ENCODE measurements at regions not wholly inside any gene's neighbourhood (a gene's known extent, or its start where the extent isn't known, plus 50 kb on each side); places are given as distances from the start of the nearest gene placed in this dataset.

DNA sequence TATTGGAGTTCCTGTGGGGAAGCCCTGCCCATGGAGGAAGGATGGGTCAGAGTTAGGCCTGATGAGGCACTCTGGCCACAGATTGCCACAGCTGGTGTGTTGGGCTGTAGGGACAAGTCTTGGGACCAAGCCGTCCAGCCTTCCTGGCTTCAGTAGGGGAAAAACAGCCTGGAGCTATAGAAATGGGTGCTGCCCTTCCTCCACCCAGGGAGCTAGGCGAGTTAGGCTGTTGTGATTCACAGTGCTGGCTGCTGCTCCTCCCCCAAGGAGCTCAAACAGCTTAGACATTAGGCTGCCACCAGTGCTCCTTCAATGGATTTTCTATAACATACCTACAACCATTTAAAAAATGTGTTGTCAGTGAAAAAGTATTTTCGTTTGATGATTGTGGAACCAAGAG, 274.3 kb downstream of the RPL10L start:
- WGBS, 2 experiments (ENCODE audit: insufficient coverage in 2 of 2), result 89% methylated on average over 1 of the region's 3 CpGs; no CpG with 5 or more reads in 1 of the 2 experiments
- H3K9me3 ChIP-seq (ENCODE audit: control insufficient read depth, low read length), result no peaks in the 10 kb centered on the region
- H3K4me3 ChIP-seq (ENCODE audit: extremely low read depth, insufficient read depth, low read length, poor library complexity, severe bottlenecking), result no peak overlapping the region
- H3K4me1 ChIP-seq (ENCODE audit: control insufficient read depth, insufficient read depth, low read length, poor library complexity, severe bottlenecking), result no peaks in the 10 kb centered on the region
- no peak overlapping the region for H3K27ac ChIP-seq (ENCODE audit: low read depth, low read length, severe bottlenecking)
- H3K36me3 ChIP-seq (ENCODE audit: control insufficient read depth, insufficient read depth, low read length), result no peaks in the 10 kb centered on the region

DNA sequence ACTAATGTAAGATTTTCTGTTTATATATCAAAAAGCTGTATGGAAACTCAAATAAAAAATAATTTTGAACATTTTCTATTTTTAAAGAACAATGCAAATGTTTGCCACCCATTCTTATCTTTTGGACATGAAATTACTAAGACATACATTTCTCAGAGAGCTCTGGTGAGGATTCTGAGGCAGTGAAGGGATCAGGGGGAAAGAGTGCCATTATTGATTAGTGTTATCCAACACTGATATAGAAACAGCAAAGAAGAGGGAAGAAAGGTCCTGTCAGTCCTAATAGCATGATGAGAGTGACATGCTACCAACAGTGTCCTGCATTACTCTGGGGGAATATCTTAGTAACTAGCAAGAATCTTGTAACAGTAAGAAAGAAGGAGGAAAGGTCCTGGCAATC, 282.2 kb downstream of the RPL10L start:
- Histone ChIP-seq H3K36me3 (ENCODE audit: control insufficient read depth, insufficient read depth, low read length) (no peaks in the 10 kb centered on the region), H3K9me3 (ENCODE audit: control insufficient read depth, low read length) (no peaks in the 10 kb centered on the region), H3K4me3 (ENCODE audit: extremely low read depth, insufficient read depth, low read length, poor library complexity, severe bottlenecking) (no peak overlapping the region), H3K4me1 (ENCODE audit: control insufficient read depth, insufficient read depth, low read length, poor library complexity, severe bottlenecking) (no peaks in the 10 kb centered on the region), H3K27ac (ENCODE audit: low read depth, low read length, severe bottlenecking) (no peak overlapping the region)

GRCh38 chr14:46368275-46368674, 283.3 kb downstream of the RPL10L start:
- Histone ChIP-seq H3K9me3 (ENCODE audit: control insufficient read depth, low read length) (no peaks in the 10 kb centered on the region), H3K4me1 (ENCODE audit: control insufficient read depth, insufficient read depth, low read length, poor library complexity, severe bottlenecking) (no peaks in the 10 kb centered on the region), H3K4me3 (ENCODE audit: extremely low read depth, insufficient read depth, low read length, poor library complexity, severe bottlenecking) (no peak overlapping the region), H3K27ac (ENCODE audit: low read depth, low read length, severe bottlenecking) (no peak overlapping the region), H3K36me3 (ENCODE audit: control insufficient read depth, insufficient read depth, low read length) (no peaks in the 10 kb centered on the region)
- WGBS, 2 experiments (ENCODE audit: insufficient coverage in 2 of 2), result 61 to 63% methylated on average over 3 of the region's 3 CpGs

- no peak overlapping the region for H3K27ac ChIP-seq (ENCODE audit: low read depth, low read length, severe bottlenecking)
- no peaks in the 10 kb centered on the region for H3K36me3 ChIP-seq (ENCODE audit: control insufficient read depth, insufficient read depth, low read length)
- H3K4me1 ChIP-seq (ENCODE audit: control insufficient read depth, insufficient read depth, low read length, poor library complexity, severe bottlenecking), result no peaks in the 10 kb centered on the region
- H3K4me3 ChIP-seq (ENCODE audit: extremely low read depth, insufficient read depth, low read length, poor library complexity, severe bottlenecking), result no peak overlapping the region
- H3K9me3 ChIP-seq (ENCODE audit: control insufficient read depth, low read length), result no peaks in the 10 kb centered on the region
- no CpG with 5 or more reads among the region's 1 CpG for WGBS, 2 experiments (ENCODE audit: insufficient coverage in 2 of 2)
Observed at GRCh38 chr14:46352844-46353243, 298.7 kb downstream of the RPL10L start.

GRCh38 chr14:46344327-46344937, 307.1 kb downstream of the RPL10L start:
- Histone ChIP-seq H3K27ac (ENCODE audit: low read depth, low read length, severe bottlenecking) (no peak overlapping the region), H3K36me3 (ENCODE audit: control insufficient read depth, insufficient read depth, low read length) (no peaks in the 10 kb centered on the region), H3K9me3 (ENCODE audit: control insufficient read depth, low read length) (no peaks in the 10 kb centered on the region), H3K4me3 (ENCODE audit: extremely low read depth, insufficient read depth, low read length, poor library complexity, severe bottlenecking) (no peak overlapping the region), H3K4me1 (ENCODE audit: control insufficient read depth, insufficient read depth, low read length, poor library complexity, severe bottlenecking) (no peaks in the 10 kb centered on the region)
- 13 to 20% methylated on average over 1 to 2 of the region's 4 CpGs for WGBS, 2 experiments (ENCODE audit: insufficient coverage in 2 of 2)

- no peak overlapping the region for H3K4me3 ChIP-seq (ENCODE audit: extremely low read depth, insufficient read depth, low read length, poor library complexity, severe bottlenecking)
- no peaks in the 10 kb centered on the region for H3K9me3 ChIP-seq (ENCODE audit: control insufficient read depth, low read length)
- H3K4me1 ChIP-seq (ENCODE audit: control insufficient read depth, insufficient read depth, low read length, poor library complexity, severe bottlenecking), result peaks cover 3% of the 10 kb centered on the region
- no peaks in the 10 kb centered on the region for H3K36me3 ChIP-seq (ENCODE audit: control insufficient read depth, insufficient read depth, low read length)
- 83 to 100% methylated on average over 1 of the region's 2 CpGs for WGBS, 2 experiments (ENCODE audit: insufficient coverage in 2 of 2)
- H3K27ac ChIP-seq (ENCODE audit: low read depth, low read length, severe bottlenecking), result no peak overlapping the region
Observed at GRCh38 chr14:46325777-46326176, 325.8 kb downstream of the RPL10L start.

GRCh38 chr14:46325157-46325556, 326.4 kb downstream of the RPL10L start:
- 83% methylated on average over 2 of the region's 5 CpGs; no CpG with 5 or more reads in 1 of the 2 experiments for WGBS, 2 experiments (ENCODE audit: insufficient coverage in 2 of 2)
- no peaks in the 10 kb centered on the region for H3K36me3 ChIP-seq (ENCODE audit: control insufficient read depth, insufficient read depth, low read length)
- H3K27ac ChIP-seq (ENCODE audit: low read depth, low read length, severe bottlenecking), result no peak overlapping the region
- no peak overlapping the region for H3K4me3 ChIP-seq (ENCODE audit: extremely low read depth, insufficient read depth, low read length, poor library complexity, severe bottlenecking)
- H3K9me3 ChIP-seq (ENCODE audit: control insufficient read depth, low read length), result no peaks in the 10 kb centered on the region
- H3K4me1 ChIP-seq (ENCODE audit: control insufficient read depth, insufficient read depth, low read length, poor library complexity, severe bottlenecking), result peaks cover 3% of the 10 kb centered on the region

GRCh38 chr14:46323404-46323762, 328.2 kb downstream of the RPL10L start:
- H3K9me3 ChIP-seq (ENCODE audit: control insufficient read depth, low read length), result no peaks in the 10 kb centered on the region
- no peak overlapping the region for H3K4me3 ChIP-seq (ENCODE audit: extremely low read depth, insufficient read depth, low read length, poor library complexity, severe bottlenecking)
- no peaks in the 10 kb centered on the region for H3K36me3 ChIP-seq (ENCODE audit: control insufficient read depth, insufficient read depth, low read length)
- H3K27ac ChIP-seq (ENCODE audit: low read depth, low read length, severe bottlenecking), result peak overlapping the region; percentile 6
- H3K4me1 ChIP-seq (ENCODE audit: control insufficient read depth, insufficient read depth, low read length, poor library complexity, severe bottlenecking), result peaks cover 3% of the 10 kb centered on the region

GRCh38 chr14:46322730-46323403, 328.7 kb downstream of the RPL10L start:
- no peaks in the 10 kb centered on the region for H3K9me3 ChIP-seq (ENCODE audit: control insufficient read depth, low read length)
- H3K27ac ChIP-seq (ENCODE audit: low read depth, low read length, severe bottlenecking), result peak overlapping the region; percentile 6
- peaks cover 3% of the 10 kb centered on the region for H3K4me1 ChIP-seq (ENCODE audit: control insufficient read depth, insufficient read depth, low read length, poor library complexity, severe bottlenecking)
- no peaks in the 10 kb centered on the region for H3K36me3 ChIP-seq (ENCODE audit: control insufficient read depth, insufficient read depth, low read length)
- H3K4me3 ChIP-seq (ENCODE audit: extremely low read depth, insufficient read depth, low read length, poor library complexity, severe bottlenecking), result no peak overlapping the region
- 64 to 67% methylated on average over 1 of the region's 3 CpGs for WGBS, 2 experiments (ENCODE audit: insufficient coverage in 2 of 2)

- H3K36me3 ChIP-seq (ENCODE audit: control insufficient read depth, insufficient read depth, low read length), result no peaks in the 10 kb centered on the region
- H3K4me1 ChIP-seq (ENCODE audit: control insufficient read depth, insufficient read depth, low read length, poor library complexity, severe bottlenecking), result peaks cover 3% of the 10 kb centered on the region
- no peak overlapping the region for H3K27ac ChIP-seq (ENCODE audit: low read depth, low read length, severe bottlenecking)
- no peaks in the 10 kb centered on the region for H3K9me3 ChIP-seq (ENCODE audit: control insufficient read depth, low read length)
- no CpG with 5 or more reads among the region's 1 CpG for WGBS, 2 experiments (ENCODE audit: insufficient coverage in 2 of 2)
- no peak overlapping the region for H3K4me3 ChIP-seq (ENCODE audit: extremely low read depth, insufficient read depth, low read length, poor library complexity, severe bottlenecking)
Observed at GRCh38 chr14:46322076-46322475, 329.5 kb downstream of the RPL10L start.

- no peak overlapping the region for H3K4me3 ChIP-seq (ENCODE audit: extremely low read depth, insufficient read depth, low read length, poor library complexity, severe bottlenecking)
- H3K27ac ChIP-seq (ENCODE audit: low read depth, low read length, severe bottlenecking), result no peak overlapping the region
- H3K9me3 ChIP-seq (ENCODE audit: control insufficient read depth, low read length), result no peaks in the 10 kb centered on the region
- H3K4me1 ChIP-seq (ENCODE audit: control insufficient read depth, insufficient read depth, low read length, poor library complexity, severe bottlenecking), result no peaks in the 10 kb centered on the region
- no peaks in the 10 kb centered on the region for H3K36me3 ChIP-seq (ENCODE audit: control insufficient read depth, insufficient read depth, low read length)
- no CpG with 5 or more reads among the region's 2 CpGs for WGBS, 2 experiments (ENCODE audit: insufficient coverage in 2 of 2)
Observed at GRCh38 chr14:46306267-46306666, 345.3 kb downstream of the RPL10L start.
